ENCODE measurements at regions not wholly inside any gene's neighbourhood (a gene's known extent, or its start where the extent isn't known, plus 50 kb on each side); places are given as distances from the start of the nearest gene placed in this dataset.

- no peak for DNase-seq
Measured at GRCh38 chr12:19964549-19964948, 403.8 kb upstream of the PDE3A start.

GRCh38 chr12:19965196-19966038 is 402.9 kb upstream of the PDE3A start:
- no peak for DNase-seq

- DNase-seq, result no peak
Measured at GRCh38 chr12:19967001-19967400, 401.3 kb upstream of the PDE3A start.

GRCh38 chr12:19967431-19967830 is 400.9 kb upstream of the PDE3A start:
- no peak for DNase-seq

DNA sequence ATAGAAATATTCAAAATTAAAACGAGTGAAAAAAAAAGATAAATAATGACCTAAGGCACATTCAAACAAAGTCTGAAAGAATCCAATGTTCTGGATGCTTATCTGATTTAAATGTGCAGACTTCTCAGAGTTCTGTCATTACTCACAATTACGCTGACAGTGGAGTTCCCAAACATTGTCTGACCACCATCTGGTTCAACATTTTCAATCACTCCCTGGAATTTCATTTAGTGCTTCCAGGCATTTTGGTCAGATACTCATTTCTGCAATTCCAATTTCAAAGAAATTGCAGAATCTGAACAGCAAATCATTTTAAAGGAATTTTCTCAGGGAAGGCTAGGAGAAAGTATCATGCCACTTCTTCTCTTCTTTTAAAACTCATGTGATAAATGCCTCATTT is 398.2 kb upstream of the PDE3A start:
- no peak for DNase-seq

GRCh38 chr12:19970821-19971220 is 397.5 kb upstream of the PDE3A start:
- no peak for DNase-seq

GRCh38 chr12:19971361-19972280 is 396.7 kb upstream of the PDE3A start:
- no peak for DNase-seq

DNA sequence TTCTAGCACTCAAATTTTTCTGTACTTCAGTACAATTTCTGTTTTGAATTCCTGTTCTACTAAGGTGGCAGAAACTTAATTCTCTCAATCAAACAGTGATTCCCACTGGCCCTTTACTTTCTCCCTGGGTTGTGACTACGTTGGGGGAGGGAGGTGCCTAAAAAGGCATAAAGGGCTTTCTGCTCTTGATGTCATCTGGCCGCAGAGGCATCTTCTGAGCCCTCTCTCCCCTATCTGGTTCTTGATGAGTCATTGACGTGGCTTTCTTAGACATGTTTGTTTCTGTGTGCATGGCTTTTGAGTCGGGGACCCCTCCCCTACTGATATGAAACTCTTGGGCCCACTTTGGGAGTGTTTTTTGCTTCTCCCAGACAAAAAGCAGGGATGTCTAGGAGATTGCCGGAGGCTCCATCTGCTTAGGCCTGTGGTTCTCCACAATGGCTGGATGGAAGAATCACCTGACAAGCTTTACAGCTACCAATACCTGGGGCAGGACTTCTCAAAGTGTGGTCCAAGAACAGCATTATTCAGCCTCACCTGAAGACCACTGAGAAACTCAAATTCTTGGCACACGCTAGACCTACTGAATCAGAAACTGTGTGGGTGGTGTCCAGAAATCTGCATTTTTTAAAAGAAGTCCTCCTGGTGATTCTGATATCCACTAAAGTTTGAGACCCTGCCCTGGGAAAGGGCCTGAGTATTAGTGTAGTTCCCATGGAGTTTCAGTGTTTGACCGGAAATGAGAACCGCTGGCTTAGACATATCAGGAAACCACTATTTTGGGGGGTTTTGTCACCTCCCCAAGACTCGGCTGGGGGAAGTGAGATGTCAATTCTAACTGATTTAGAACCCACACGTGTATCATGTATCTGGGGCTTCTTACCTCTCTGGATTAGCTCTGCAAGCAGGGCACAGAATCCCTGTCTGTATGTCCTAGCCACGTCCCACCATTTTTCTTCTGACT is 395.7 kb upstream of the PDE3A start:
- DNase-seq, result no peak

- no peak for DNase-seq
Measured at GRCh38 chr12:19978193-19978592, 390.1 kb upstream of the PDE3A start.

GRCh38 chr12:19979584-19979983 is 388.8 kb upstream of the PDE3A start:
- DNase-seq, result no peak

GRCh38 chr12:19981944-19982343 is 386.4 kb upstream of the PDE3A start:
- no peak for DNase-seq

- no peak for DNase-seq
Measured at GRCh38 chr12:19988001-19988400, 380.3 kb upstream of the PDE3A start.

DNA sequence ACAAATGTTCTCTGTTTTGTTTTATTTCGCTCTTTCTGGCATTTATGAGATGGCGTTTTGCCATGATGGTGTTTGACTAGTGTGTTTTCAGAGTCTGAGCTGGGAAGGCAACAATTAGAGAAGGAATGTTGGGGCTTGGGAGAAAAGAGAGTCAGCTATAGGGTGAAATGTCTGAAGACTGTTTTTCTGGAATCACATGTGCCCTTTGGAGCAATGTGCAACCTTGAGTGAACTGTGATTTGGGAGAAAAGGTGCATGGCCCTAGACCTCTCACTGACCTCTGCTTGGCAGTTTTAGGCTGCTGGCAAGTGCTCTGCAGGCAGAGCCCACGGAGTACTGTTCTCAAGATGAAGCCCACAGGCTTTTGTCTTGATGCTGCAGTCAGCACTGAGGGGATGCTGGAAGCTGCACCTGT is 379.9 kb upstream of the PDE3A start:
- DNase-seq, result no peak

- DNase-seq, result no peak
Measured at GRCh38 chr12:19988948-19989347, 379.4 kb upstream of the PDE3A start.

GRCh38 chr12:19991146-19991545 is 377.2 kb upstream of the PDE3A start:
- no peak for DNase-seq

DNA sequence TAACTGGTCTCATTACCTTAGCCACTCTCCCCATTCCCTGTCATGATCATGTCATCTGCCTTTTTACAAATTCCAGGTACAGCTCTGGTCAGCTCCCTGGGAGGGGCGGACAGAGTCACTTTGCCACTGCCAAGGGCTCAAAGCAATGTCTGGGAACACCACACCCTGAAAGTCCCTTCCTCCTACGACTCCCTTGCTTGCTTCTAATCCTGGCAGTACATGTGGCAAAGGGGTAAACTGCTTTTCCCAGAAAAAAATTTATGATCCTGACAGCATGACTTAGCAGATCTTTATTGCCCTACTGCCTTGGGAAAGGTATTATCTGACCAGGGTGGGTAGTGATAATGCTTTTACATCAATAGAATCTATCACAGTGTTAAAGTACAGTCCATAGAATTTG is 376.0 kb upstream of the PDE3A start:
- DNase-seq, result no peak

DNA sequence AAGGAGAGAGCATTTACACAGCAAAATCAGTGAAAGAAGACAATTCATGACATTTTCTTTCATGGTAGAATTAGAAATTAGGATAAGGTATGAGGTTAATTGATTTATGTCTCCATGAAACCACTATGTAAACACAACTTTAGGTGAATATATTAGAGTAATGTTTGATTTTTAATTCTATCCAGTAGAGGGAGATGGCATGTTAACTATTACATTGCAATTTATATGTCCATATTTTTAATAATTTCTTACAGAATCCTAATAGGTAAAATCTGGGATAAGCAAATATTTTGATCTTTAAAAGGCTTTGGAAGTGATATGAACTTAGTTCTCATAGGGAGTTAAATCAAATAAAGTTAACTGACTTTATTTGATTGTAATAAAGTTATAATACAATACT is 373.4 kb upstream of the PDE3A start:
- DNase-seq, result no peak

DNA sequence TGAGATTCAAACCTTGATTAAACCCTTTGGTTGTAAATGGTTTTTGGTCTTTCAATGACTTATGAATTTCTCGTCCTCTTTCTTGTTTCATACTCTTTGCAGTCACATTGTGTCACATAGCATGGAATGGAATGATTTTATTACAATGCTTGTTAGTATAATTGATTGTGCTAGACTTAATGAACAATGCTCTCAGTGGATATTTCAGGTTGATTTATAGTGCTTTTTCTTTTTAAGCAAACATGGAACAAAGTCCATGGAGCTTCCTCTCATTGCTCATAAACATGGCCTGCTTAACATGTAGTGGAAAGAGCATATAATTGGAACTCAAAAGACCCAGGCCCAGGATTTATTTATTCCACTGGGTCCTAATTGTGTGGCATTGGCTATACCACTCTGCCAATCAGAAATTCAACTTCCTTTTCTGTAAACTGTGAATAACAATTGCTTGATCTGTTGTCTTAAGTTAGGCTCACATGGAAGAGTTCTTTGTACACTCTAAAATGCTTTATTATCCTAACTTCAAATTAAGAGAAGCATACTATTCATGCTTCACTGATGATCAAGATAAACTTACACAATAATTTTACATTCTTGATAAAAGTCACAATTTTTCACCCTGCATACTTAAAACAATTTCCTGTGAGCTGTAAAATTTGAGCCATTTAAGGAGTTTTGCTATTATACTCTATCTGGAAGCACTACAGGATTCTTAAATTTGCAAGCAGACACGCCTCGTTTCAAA is 370.5 kb upstream of the PDE3A start:
- no peak for DNase-seq

- no peak for DNase-seq
Measured at GRCh38 chr12:19998411-19998810, 369.9 kb upstream of the PDE3A start.

- DNase-seq, result no peak
Measured at GRCh38 chr12:19998961-19999804, 369.2 kb upstream of the PDE3A start.

- no peak for DNase-seq
Measured at GRCh38 chr12:19999805-20000138, 368.6 kb upstream of the PDE3A start.

All from DMS79 (cell line).